HG02610 (cell line): ENCODE measurements at regions not wholly inside any gene's neighbourhood (a gene's known extent, or its start where the extent isn't known, plus 50 kb on each side); places are given as distances from the start of the nearest gene placed in this dataset.
"Not testable (repeated sequence)": the region's sequence is repeated elsewhere in the genome, so short reads cannot be mapped to it uniquely, and the experiment has no call there.

Experiments
- ATAC-seq: cut with Tn5 transposase; IDR thresholded peaks from one replicate; pipeline ENCODE4 v1.9.1; 2021; ENCODE audit warnings: mild to moderate bottlenecking, moderate library complexity; ENCODE audit not compliant: unreplicated experiment

- ATAC-seq = not testable (repeated sequence)
Observed at GRCh38 chr1:189644156-189644555, 833.5 kb downstream of the BRINP3 start.

GRCh38 chr1:189644970-189645369 is 832.7 kb downstream of the BRINP3 start:
- ATAC-seq = no peak

- ATAC-seq = no peak
Observed at GRCh38 chr1:189646066-189646465, 831.6 kb downstream of the BRINP3 start.

GRCh38 chr1:189654906-189655305 is 822.8 kb downstream of the BRINP3 start:
- ATAC-seq = no peak

GRCh38 chr1:189656628-189657530 is 820.8 kb downstream of the BRINP3 start:
- ATAC-seq = no peak

GRCh38 chr1:189657715-189658114 is 819.9 kb downstream of the BRINP3 start:
- ATAC-seq = no peak

GRCh38 chr1:189658381-189658780 is 819.3 kb downstream of the BRINP3 start:
- ATAC-seq = no peak

GRCh38 chr1:189659731-189660130 is 817.9 kb downstream of the BRINP3 start:
- no peak for ATAC-seq

- ATAC-seq = no peak
Observed at GRCh38 chr1:189662190-189662589, 815.5 kb downstream of the BRINP3 start.

- no peak for ATAC-seq
Observed at GRCh38 chr1:189669846-189670245, 807.8 kb downstream of the BRINP3 start.

- ATAC-seq = no peak
Observed at GRCh38 chr1:189673217-189673616, 804.4 kb downstream of the BRINP3 start.

- no peak for ATAC-seq
Observed at GRCh38 chr1:189675712-189676244, 801.9 kb downstream of the BRINP3 start.

GRCh38 chr1:189678779-189679178 is 798.9 kb downstream of the BRINP3 start:
- no peak for ATAC-seq

GRCh38 chr1:189681252-189681919 is 796.3 kb downstream of the BRINP3 start:
- ATAC-seq = no peak

GRCh38 chr1:189682591-189682990 is 795.1 kb downstream of the BRINP3 start:
- no peak for ATAC-seq

- no peak for ATAC-seq
Observed at GRCh38 chr1:189686288-189686687, 791.4 kb downstream of the BRINP3 start.

GRCh38 chr1:189693140-189693539 is 784.5 kb downstream of the BRINP3 start:
- no peak for ATAC-seq

- no peak for ATAC-seq
Observed at GRCh38 chr1:189696297-189696696, 781.4 kb downstream of the BRINP3 start.

- no peak for ATAC-seq
Observed at GRCh38 chr1:189697113-189697512, 780.6 kb downstream of the BRINP3 start.

GRCh38 chr1:189701606-189702005 is 776.1 kb downstream of the BRINP3 start:
- no peak for ATAC-seq

- ATAC-seq = no peak
Observed at GRCh38 chr1:189706594-189706993, 771.1 kb downstream of the BRINP3 start.

- no peak for ATAC-seq
Observed at GRCh38 chr1:189708674-189709073, 769.0 kb downstream of the BRINP3 start.
